Vagina (tissue), 2 donors: ENCODE measurements at regions not wholly inside any gene's neighbourhood (a gene's known extent, or its start where the extent isn't known, plus 50 kb on each side); places are given as distances from the start of the nearest gene placed in this dataset.

ENCODE experiments used
- POLR2A ChIP-seq, 2 donors: fragments of 450-650 bp; IDR thresholded peaks; one replicate each; pipeline ENCODE4 v1.6.1; 2017; ENCODE audit warnings: antibody characterized with exemption in 2 of 2, mild to moderate bottlenecking in 2 of 2, moderate library complexity in 2 of 2
- TF ChIP-seq, protein P1 (sequence below), 3 experiments: fragments of 450-650 bp in 2 of 3; fragments of 200-600 bp in 1 of 3; sonication (generic) in 1 of 3; IDR thresholded peaks; one replicate each; pipeline ENCODE4 v1.5.1; 2017 to 2019; ENCODE audit warnings: antibody characterized with exemption in 3 of 3, mild to moderate bottlenecking in 2 of 3, moderate library complexity in 2 of 3

- TF ChIP-seq, protein P1, sequence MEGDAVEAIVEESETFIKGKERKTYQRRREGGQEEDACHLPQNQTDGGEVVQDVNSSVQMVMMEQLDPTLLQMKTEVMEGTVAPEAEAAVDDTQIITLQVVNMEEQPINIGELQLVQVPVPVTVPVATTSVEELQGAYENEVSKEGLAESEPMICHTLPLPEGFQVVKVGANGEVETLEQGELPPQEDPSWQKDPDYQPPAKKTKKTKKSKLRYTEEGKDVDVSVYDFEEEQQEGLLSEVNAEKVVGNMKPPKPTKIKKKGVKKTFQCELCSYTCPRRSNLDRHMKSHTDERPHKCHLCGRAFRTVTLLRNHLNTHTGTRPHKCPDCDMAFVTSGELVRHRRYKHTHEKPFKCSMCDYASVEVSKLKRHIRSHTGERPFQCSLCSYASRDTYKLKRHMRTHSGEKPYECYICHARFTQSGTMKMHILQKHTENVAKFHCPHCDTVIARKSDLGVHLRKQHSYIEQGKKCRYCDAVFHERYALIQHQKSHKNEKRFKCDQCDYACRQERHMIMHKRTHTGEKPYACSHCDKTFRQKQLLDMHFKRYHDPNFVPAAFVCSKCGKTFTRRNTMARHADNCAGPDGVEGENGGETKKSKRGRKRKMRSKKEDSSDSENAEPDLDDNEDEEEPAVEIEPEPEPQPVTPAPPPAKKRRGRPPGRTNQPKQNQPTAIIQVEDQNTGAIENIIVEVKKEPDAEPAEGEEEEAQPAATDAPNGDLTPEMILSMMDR (IDR thresholded peaks at IDR 0.05) = no peak
- no peak for TF ChIP-seq POLR2A (IDR thresholded peaks at IDR 0.05)
These were observed 84.5 kb downstream of the SPRY2 start for GRCh38 chr13:80256352-80256932.
